ENCODE measurements at regions not wholly inside any gene's neighbourhood (a gene's known extent, or its start where the extent isn't known, plus 50 kb on each side); places are given as distances from the start of the nearest gene placed in this dataset.
"Not testable (repeated sequence)": the region's sequence is repeated elsewhere in the genome, so short reads cannot be mapped to it uniquely, and the experiment has no call there.

DNA sequence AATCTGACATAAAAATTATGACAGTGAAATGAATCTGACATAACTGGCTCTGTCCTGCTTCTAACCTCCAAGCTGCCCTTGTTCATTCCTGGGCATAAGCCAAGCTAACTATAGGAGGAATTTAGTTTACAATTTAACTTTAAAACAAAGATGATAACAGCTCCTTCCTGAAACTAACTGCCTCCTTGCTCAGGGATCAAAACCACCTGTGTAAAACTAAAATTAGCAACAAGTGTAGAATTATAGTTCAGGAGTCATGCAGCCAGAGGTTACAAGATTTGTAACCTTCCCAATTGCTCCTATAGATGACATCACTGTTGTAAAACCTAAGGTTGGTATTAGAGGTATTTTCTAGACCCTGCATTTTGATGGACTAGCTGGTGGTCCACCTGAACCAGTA lies 256.4 kb upstream of the POM121L12 start:
- DNase-seq (ENCODE audit: low read depth in 2 of 2), result no peak

- DNase-seq (ENCODE audit: low read depth in 2 of 2), result no peak
Observed at GRCh38 chr7:52777051-52777822, 258.2 kb upstream of the POM121L12 start.

GRCh38 chr7:52775876-52776275 lies 259.6 kb upstream of the POM121L12 start:
- no peak for DNase-seq (ENCODE audit: low read depth in 2 of 2)

DNA sequence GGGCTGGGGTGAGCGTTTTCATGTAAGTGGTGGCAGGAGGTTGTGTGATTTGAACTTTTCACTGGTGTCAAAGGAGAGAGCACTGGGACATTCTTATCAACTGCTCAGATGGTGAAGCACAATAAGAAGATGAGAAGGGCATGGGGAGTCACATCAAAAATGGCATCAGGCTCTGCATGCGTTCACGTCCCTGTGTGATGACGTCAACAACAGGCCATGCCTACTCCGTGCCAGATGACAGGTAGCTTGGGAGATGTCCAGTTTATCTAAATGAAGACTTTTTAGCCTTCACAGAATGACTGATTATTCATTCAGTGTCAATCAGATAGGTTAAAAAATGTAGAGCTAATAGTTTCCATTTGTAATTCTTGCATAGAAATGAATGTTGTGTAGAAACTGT lies 264.3 kb upstream of the POM121L12 start:
- DNase-seq (ENCODE audit: low read depth in 2 of 2), result no peak

DNA sequence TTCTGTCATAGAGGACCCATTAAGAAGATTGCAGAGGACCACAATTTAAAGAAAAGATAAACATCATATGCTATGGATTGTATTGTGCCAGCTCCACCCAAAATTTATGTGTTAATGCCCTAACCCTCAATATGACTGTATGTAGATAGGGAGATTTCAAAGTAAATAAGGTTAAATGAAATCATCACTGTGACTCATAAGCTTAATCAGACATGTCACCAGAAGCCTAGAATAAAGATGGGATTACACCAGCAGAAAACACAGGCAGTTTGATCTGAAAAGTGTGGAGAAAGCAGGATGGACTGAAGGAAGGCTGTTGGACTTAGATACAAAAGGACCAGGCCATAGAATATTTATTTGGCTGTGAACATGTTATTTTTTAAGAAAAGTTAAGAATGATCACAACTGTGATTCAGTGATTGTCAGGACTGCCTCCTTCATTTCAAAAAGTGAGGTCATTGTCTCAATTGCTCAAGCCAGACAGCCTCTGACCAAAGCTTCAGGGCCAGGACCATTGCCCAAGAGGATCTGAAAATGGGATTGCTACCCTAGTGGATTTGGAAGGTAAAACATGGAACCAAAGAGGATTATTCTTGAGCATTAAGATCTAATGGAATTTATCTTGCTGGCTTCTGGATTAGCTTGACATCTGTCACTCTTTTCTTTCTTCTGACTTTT lies 270.8 kb upstream of the POM121L12 start:
- DNase-seq (ENCODE audit: low read depth in 2 of 2), result no peak

- no peak for DNase-seq (ENCODE audit: low read depth in 2 of 2)
Observed at GRCh38 chr7:52758356-52758755, 277.1 kb upstream of the POM121L12 start.

GRCh38 chr7:52753855-52754254 lies 281.6 kb upstream of the POM121L12 start:
- no peak for DNase-seq (ENCODE audit: low read depth in 2 of 2)

GRCh38 chr7:52752891-52753290 lies 282.5 kb upstream of the POM121L12 start:
- no peak for DNase-seq (ENCODE audit: low read depth in 2 of 2)

- no peak for DNase-seq (ENCODE audit: low read depth in 2 of 2)
Observed at GRCh38 chr7:52749880-52750279, 285.6 kb upstream of the POM121L12 start.

- DNase-seq (ENCODE audit: low read depth in 2 of 2), result no peak
Observed at GRCh38 chr7:52747817-52748216, 287.6 kb upstream of the POM121L12 start.

- DNase-seq (ENCODE audit: low read depth in 2 of 2), result no peak
Observed at GRCh38 chr7:52741670-52742290, 293.7 kb upstream of the POM121L12 start.

GRCh38 chr7:52735656-52736055 lies 299.8 kb upstream of the POM121L12 start:
- no peak for DNase-seq (ENCODE audit: low read depth in 2 of 2)

GRCh38 chr7:52728683-52729082 lies 306.8 kb upstream of the POM121L12 start:
- not testable (repeated sequence) for DNase-seq (ENCODE audit: low read depth in 2 of 2)

- no peak for DNase-seq (ENCODE audit: low read depth in 2 of 2)
Observed at GRCh38 chr7:52727632-52728031, 307.8 kb upstream of the POM121L12 start.

DNA sequence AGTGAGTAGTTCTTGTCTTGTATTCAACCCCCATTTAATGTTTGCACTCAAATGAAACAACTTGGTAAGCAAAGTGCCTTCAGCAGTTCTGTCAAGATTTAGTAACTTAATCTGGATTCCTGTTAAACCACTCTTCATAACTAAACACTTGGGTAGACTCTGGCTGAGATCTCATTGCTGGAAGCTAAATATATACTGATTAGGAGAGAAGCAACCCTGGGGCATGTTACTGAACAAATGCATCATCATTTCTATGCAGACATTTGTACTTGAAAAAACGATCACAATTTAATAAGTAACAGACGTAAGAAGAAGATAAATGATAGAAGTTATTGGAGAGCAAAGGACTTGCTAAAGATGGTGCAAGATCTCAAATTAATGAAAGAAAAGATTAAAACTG lies 308.4 kb upstream of the POM121L12 start:
- DNase-seq (ENCODE audit: low read depth in 2 of 2), result no peak

DNA sequence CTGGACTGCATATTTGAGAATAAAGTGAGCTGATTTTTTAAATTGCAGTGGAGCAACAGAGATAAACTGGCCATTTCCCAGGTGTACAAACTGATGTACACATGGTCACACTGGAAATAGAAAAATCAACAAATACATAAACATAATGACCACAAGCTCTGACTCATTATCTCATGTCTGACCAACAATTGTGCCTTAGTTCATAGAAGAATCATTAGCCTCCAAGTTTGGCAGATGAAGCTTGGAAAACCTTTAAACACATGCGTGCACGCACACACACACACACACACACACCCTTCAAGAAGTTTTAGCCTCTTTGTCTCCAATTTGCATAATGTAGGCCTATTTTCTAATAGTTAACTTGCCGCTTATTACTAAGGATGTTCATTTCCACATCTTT lies 308.9 kb upstream of the POM121L12 start:
- no peak for DNase-seq (ENCODE audit: low read depth in 2 of 2)

DNA sequence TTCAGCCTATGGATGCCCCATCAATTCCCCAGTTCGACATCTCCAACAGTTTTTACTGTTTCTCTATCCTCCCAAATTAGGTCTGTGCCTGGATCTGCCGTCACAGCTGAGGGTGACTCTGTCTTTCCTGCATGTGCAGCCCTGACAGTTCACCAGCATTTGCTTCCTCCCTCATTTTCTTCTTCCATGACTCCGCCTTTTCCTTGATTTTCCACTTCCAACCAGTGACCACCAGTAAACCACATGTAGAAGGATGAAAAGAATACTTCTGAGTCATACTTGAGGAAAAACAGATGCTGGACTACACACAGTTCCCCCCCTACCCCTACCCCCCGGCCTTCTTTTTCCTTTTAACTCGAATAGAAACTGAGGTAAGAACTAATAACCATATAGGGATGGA lies 311.8 kb upstream of the POM121L12 start:
- DNase-seq (ENCODE audit: low read depth in 2 of 2), result no peak

- no peak for DNase-seq (ENCODE audit: low read depth in 2 of 2)
Observed at GRCh38 chr7:52720856-52721255, 314.6 kb upstream of the POM121L12 start.

DNA sequence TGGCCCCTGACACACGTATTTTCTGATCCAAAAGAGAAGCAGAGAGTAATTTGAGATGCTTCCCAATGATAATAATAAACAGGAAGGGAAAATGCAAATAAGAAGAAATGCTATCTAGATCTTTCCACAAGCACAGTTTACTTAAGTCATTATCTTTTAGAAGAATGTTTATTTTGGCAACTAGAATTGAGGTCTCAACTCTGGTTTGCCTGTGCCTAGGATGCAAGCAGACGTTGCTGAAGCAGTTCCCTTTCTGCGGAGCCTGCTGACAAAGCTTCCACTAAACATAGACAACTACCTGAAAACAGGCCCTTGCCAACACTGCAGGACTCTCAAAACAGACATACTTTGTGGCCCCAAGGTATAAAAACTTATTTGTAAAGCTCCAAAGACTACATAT lies 315.8 kb upstream of the POM121L12 start:
- no peak for DNase-seq (ENCODE audit: low read depth in 2 of 2)

DNA sequence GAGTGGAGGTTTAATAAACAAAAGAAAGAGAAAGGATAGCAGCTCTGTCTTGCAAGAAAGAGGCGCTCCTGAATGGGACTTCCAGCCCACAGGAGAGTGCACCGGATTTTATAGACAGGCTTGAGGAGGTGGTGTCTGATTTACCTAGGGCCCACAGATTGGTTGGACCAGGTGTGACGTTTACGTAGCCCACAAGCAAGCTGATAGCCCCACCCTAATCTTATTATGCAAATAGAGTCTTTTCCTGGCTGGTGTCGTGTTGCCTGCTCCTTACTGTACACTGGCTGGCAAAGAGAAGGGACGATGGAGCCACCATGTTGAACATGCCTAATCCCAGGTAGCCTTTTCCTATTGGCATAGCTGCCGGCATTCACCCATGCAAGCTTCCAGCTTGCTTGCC lies 319.7 kb upstream of the POM121L12 start:
- DNase-seq (ENCODE audit: low read depth in 2 of 2), result no peak

- DNase-seq (ENCODE audit: low read depth in 2 of 2), result no peak
Observed at GRCh38 chr7:52712938-52713337, 322.5 kb upstream of the POM121L12 start.

DNA sequence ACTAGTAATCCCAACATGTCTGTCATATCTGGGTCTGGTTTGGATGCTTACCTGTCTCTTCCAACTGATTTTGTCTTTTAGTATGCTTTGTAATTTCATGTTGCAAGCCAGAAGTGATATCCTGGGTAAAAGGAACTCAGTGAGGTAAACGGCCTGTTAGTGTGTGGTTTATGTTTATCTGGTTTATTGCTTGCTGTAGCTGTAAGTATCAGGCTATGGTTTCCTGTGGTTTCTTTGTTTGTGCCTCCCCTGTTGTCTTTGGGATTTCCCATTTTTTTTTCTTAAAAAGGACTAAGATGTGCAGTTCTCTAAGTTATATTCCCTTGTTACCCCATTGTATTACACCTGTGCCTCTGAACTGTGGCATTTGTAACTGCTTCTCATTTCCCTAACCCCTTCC lies 323.5 kb upstream of the POM121L12 start:
- DNase-seq (ENCODE audit: low read depth in 2 of 2), result no peak

- no peak for DNase-seq (ENCODE audit: low read depth in 2 of 2)
Observed at GRCh38 chr7:52708846-52709245, 326.6 kb upstream of the POM121L12 start.

Data from stimulated activated CD4-positive, alpha-beta T cell treated with anti-CD3 and anti-CD28 coated beads, Interleukin-4, amount 100 ng/mL, for 48 hours (primary cell).